GM21390 (cell line): ENCODE measurements at regions not wholly inside any gene's neighbourhood (a gene's known extent, or its start where the extent isn't known, plus 50 kb on each side); places are given as distances from the start of the nearest gene placed in this dataset.

Experiments used
- ATAC-seq: cut with Tn5 transposase; IDR thresholded peaks from one replicate; pipeline ENCODE4 v1.9.1; 2021; ENCODE audit not compliant: unreplicated experiment

DNA sequence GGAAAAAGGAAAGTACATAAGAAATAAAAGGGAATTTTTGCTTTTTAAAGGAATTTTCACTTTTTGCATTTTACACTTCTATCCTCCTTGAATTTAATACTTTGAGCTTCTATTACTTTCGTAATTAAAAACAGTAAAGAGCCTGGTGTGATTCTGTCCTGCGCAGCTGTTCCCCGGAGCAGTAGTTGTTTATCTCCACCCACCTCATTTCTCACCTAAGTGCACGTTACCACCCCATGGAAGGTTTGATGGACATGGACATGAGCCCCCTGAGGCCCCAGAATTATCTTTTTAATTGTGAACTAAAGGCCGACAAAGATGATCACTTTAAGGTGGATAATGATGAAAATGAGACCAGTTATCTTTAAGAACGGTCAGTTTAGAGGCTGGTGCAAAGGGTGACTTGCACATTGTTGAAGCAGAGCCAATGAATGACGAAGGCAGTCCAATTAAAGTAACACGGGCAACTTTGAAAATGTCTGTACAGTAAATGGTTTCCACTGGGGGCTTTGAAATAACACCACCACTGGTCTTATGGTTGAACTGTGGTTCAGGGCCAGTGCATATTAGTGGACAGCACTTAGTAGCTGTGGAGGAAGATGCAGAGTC is 52.1 kb upstream of the TEX13D start:
- ATAC-seq, result no peak

DNA sequence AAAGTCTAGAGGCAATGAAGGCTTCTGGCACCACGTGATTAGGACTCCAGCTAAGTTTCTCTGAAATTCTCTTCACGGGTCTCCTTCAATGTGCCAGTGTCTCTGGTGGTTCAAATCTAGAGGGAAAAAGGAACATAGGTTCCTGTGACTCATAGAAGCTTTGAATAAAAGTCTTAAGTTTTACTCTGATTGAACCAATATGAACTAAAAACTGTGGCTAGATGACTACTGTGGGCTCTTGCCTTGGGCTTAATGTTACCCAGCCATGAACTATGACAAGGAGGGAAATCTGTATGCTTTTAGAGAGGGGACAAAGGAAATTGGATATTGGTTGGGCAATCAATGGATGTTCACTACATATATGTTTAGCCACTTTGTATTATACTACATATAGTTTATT is 49.9 kb upstream of the TEX13D start:
- ATAC-seq, result no peak
